BJ (cell line): ENCODE measurements at regions not wholly inside any gene's neighbourhood (a gene's known extent, or its start where the extent isn't known, plus 50 kb on each side); places are given as distances from the start of the nearest gene placed in this dataset.

Experiments
- CTCF ChIA-PET: fragments of 350-600 bp; formaldehyde crosslinking; extraction: SDS; loops from one replicate; lab custom pipeline; 2021; ENCODE audit warnings: antibody characterized with exemption, inconsistent platforms; lab: Yijun Ruan, JAX
- POLR2A ChIA-PET: fragments of 300-600 bp; sonication (Branson Sonifier 250); formaldehyde crosslinking; extraction: SDS; loops from one replicate; lab custom pipeline; 2021; ENCODE audit warnings: antibody characterized with exemption; lab: Charles Lee
- DNase-seq: peaks from one replicate; pipeline ENCODE4 v3.0.0-alpha.2; 2011; ENCODE audit warnings: low read depth
- H3K27me3 ChIP-seq: 2 replicates; pipeline ENCODE4 v1.6.0; 2011; ENCODE audit warnings: low read length; ENCODE audit not compliant: control insufficient read depth, insufficient read depth
- H3K36me3 ChIP-seq: 2 replicates; pipeline ENCODE4 v1.5.1; 2011; ENCODE audit warnings: low read length; ENCODE audit not compliant: control insufficient read depth, insufficient read depth
- H3K4me3 ChIP-seq: 2 replicates; pipeline ENCODE4 v1.5.1; 2011; ENCODE audit warnings: low read depth, mild to moderate bottlenecking, control low read depth, low read length
- CTCF ChIP-seq: IDR thresholded peaks from 2 replicates; pipeline ENCODE4 v1.5.1; 2011; ENCODE audit warnings: low read depth, mild to moderate bottlenecking, control low read depth, inconsistent platforms, low read length, moderate library complexity; ENCODE audit not compliant: insufficient read depth

- TF ChIP-seq CTCF, result no peak
- ChIA-PET CTCF (interaction anchor here (1.2 kb wide), 1 partner anchor 13 kb away, joined by 5 read pairs; no protein-coding TSS in a partner anchor), POLR2A (no interaction called here)
Observed at GRCh38 chr12:28826766-28827165, 322.3 kb upstream of the FAR2 start.

GRCh38 chr12:28827861-28828260 lies 321.2 kb upstream of the FAR2 start:
- H3K4me3 ChIP-seq, result no peak overlapping the region
- ChIA-PET CTCF (interaction anchor here (1.2 kb wide), 1 partner anchor 14 kb away, joined by 5 read pairs; no protein-coding TSS in a partner anchor), POLR2A (no interaction called here)
- no peaks in the 10 kb centered on the region for H3K36me3 ChIP-seq
- H3K27me3 ChIP-seq, result no peaks in the 10 kb centered on the region
- TF ChIP-seq CTCF, result no peak
- DNase-seq, result no peak

More at GRCh38 chr12:28826766-28827165, 322.3 kb upstream of the FAR2 start:
- Histone ChIP-seq H3K27me3 (no peaks in the 10 kb centered on the region), H3K4me3 (no peak overlapping the region), H3K36me3 (no peaks in the 10 kb centered on the region)
- DNase-seq, result no peak

DNA sequence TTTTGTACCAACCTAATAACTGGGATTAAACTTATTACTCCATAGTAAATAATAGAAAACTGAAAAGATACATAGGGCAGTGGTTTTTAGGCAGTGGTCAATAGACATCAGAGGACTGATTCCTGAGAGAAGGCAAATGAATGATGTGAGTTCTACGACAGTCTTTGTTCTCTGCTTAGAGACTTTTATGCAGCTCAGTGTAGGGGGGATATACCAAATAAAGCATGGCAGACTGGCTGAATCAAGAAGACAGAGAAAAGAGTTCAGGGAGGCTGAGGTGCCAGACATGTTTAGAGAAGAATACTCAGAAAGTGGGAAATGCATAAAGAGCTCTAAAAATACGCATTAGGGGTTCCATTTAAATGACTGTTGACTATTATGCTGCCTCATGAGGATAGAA lies 320.8 kb upstream of the FAR2 start:
- DNase-seq, result no peak
- no peaks in the 10 kb centered on the region for H3K36me3 ChIP-seq
- ChIA-PET CTCF (interaction anchor here (0.7 kb wide), 1 partner anchor 58 kb away, joined by 3 read pairs; no protein-coding TSS in a partner anchor), POLR2A (no interaction called here)
- TF ChIP-seq CTCF, result no peak
- no peak overlapping the region for H3K4me3 ChIP-seq
- H3K27me3 ChIP-seq, result no peaks in the 10 kb centered on the region

- H3K4me3 ChIP-seq, result no peak overlapping the region
- CTCF ChIA-PET, result no interaction called here
- DNase-seq, result no peak
- no peaks in the 10 kb centered on the region for H3K27me3 ChIP-seq
- no peaks in the 10 kb centered on the region for H3K36me3 ChIP-seq
- POLR2A ChIA-PET, result no interaction called here
- TF ChIP-seq CTCF, result no peak
Observed at GRCh38 chr12:28830491-28830890, 318.6 kb upstream of the FAR2 start.

DNA sequence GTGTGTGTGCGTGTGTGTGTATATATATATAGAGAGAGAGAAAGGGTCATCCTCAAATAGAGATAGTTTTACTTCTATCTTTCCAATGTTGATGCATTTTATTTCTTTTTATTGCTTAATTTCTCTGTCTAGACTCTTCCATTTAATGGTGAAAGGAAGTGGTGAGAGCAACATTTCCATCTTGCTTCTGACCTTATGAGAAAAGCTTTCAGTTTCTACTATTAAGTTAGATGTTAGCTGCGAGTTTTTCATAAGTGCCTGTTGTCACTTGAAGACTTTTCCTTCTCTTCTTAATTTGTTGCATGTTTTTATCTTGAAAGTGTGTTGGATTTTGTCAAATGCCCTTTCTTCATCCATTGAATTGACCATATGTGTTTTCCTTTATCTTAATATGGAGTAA lies 304.4 kb upstream of the FAR2 start:
- no peak for DNase-seq
- no peaks in the 10 kb centered on the region for H3K36me3 ChIP-seq
- ChIA-PET CTCF (interaction anchor here (0.6 kb wide), 2 partner anchors 20 to 148 kb away, joined by 3 read pairs; no protein-coding TSS in a partner anchor), POLR2A (no interaction called here)
- H3K27me3 ChIP-seq, result no peaks in the 10 kb centered on the region
- no peak overlapping the region for H3K4me3 ChIP-seq
- TF ChIP-seq CTCF, result no peak
